Lower lobe of right lung (tissue), 2 donors: ENCODE measurements at regions not wholly inside any gene's neighbourhood (a gene's known extent, or its start where the extent isn't known, plus 50 kb on each side); places are given as distances from the start of the nearest gene placed in this dataset.
"Not testable (repeated sequence)": the region's sequence is repeated elsewhere in the genome, so short reads cannot be mapped to it uniquely, and the experiment has no call there.

Experiments
- ATAC-seq, 2 donors: fragments of 200-7000 bp; cut with Tn5 transposase; one replicate each; pipeline ENCODE4 v1.9.1; 2020 to 2022; ENCODE audit warnings: mild to moderate bottlenecking in 2 of 2, moderate library complexity in 2 of 2
- DNase-seq: peaks from one replicate; pipeline ENCODE4 v3.0.0-alpha.2; 2020
- H3K27ac ChIP-seq: fragments of 200-600 bp; one replicate; pipeline ENCODE4 v1.8.0; 2022
- H3K27me3 ChIP-seq: fragments of 200-600 bp; one replicate; pipeline ENCODE4 v1.8.0; 2022; ENCODE audit warnings: low read depth
- H3K36me3 ChIP-seq: fragments of 200-600 bp; one replicate; pipeline ENCODE4 v1.8.0; 2022; ENCODE audit warnings: mild to moderate bottlenecking
- H3K4me1 ChIP-seq: fragments of 200-600 bp; one replicate; pipeline ENCODE4 v1.8.0; 2022
- H3K4me3 ChIP-seq: fragments of 200-600 bp; one replicate; pipeline ENCODE4 v1.8.0; 2022; ENCODE audit warnings: mild to moderate bottlenecking
- H3K9me3 ChIP-seq: fragments of 200-600 bp; one replicate; pipeline ENCODE4 v1.8.0; 2022
- CTCF ChIP-seq: fragments of 200-600 bp; IDR thresholded peaks from one replicate; pipeline ENCODE4 v1.8.0; 2022; ENCODE audit warnings: antibody characterized with exemption, mild to moderate bottlenecking
- intact Hi-C: fragments of 100-400 bp; cut with DNase I; formaldehyde crosslinking; loops from one replicate; pipeline ENCODE4 v1.11.0; 2022
- donor health status: DM: no; HTN: yes; CAD: no; lungs with severe emphysema.

GRCh38 chr6:102154874-102155273 is 761.4 kb downstream of the GRIK2 start:
- H3K9me3 ChIP-seq, result no peaks in the 10 kb centered on the region
- intact Hi-C loops, result no loop called here
- H3K27me3 ChIP-seq, result no peaks in the 10 kb centered on the region
- no peaks in the 10 kb centered on the region for H3K36me3 ChIP-seq
- H3K4me3 ChIP-seq, result no peak overlapping the region
- ATAC-seq (no peak), DNase-seq (no peak)
- H3K27ac ChIP-seq, result no peak overlapping the region
- TF ChIP-seq CTCF, result no peak
- H3K4me1 ChIP-seq, result no peaks in the 10 kb centered on the region

GRCh38 chr6:102169802-102170201 is 776.3 kb downstream of the GRIK2 start:
- H3K9me3 ChIP-seq, H3K27ac ChIP-seq, ATAC-seq, H3K4me1 ChIP-seq, H3K4me3 ChIP-seq, H3K36me3 ChIP-seq, DNase-seq, intact Hi-C loops, H3K27me3 ChIP-seq: not testable (repeated sequence)

GRCh38 chr6:102187186-102187585 is 793.7 kb downstream of the GRIK2 start:
- no peak overlapping the region for H3K4me3 ChIP-seq
- intact Hi-C loops, result no loop called here
- no peak for ATAC-seq
- H3K27me3 ChIP-seq, result no peaks in the 10 kb centered on the region
- no peak for DNase-seq
- no peaks in the 10 kb centered on the region for H3K9me3 ChIP-seq
- no peak for TF ChIP-seq CTCF
- no peaks in the 10 kb centered on the region for H3K36me3 ChIP-seq
- no peak overlapping the region for H3K27ac ChIP-seq
- H3K4me1 ChIP-seq, result no peaks in the 10 kb centered on the region

GRCh38 chr6:102195311-102195710 is 801.8 kb downstream of the GRIK2 start:
- DNase-seq, result no peak
- peaks cover 33% of the 10 kb centered on the region for H3K9me3 ChIP-seq
- H3K27ac ChIP-seq, result no peak overlapping the region
- no peak for TF ChIP-seq CTCF
- H3K36me3 ChIP-seq, result no peaks in the 10 kb centered on the region
- intact Hi-C loops, result no loop called here
- H3K4me3 ChIP-seq, result no peak overlapping the region
- H3K4me1 ChIP-seq, result no peaks in the 10 kb centered on the region
- no peak for ATAC-seq
- H3K27me3 ChIP-seq, result no peaks in the 10 kb centered on the region

GRCh38 chr6:102197211-102197610 is 803.7 kb downstream of the GRIK2 start:
- no peaks in the 10 kb centered on the region for H3K27me3 ChIP-seq
- DNase-seq, result no peak
- no peak for TF ChIP-seq CTCF
- intact Hi-C loops, result no loop called here
- no peak for ATAC-seq
- H3K4me3 ChIP-seq, result no peak overlapping the region
- peaks cover 33% of the 10 kb centered on the region for H3K9me3 ChIP-seq
- no peaks in the 10 kb centered on the region for H3K4me1 ChIP-seq
- no peaks in the 10 kb centered on the region for H3K36me3 ChIP-seq
- no peak overlapping the region for H3K27ac ChIP-seq

- no peak for TF ChIP-seq CTCF
- ATAC-seq (no peak), DNase-seq (no peak)
- Histone ChIP-seq H3K27ac (no peak overlapping the region), H3K4me1 (no peaks in the 10 kb centered on the region), H3K4me3 (no peak overlapping the region), H3K9me3 (no peaks in the 10 kb centered on the region), H3K27me3 (no peaks in the 10 kb centered on the region), H3K36me3 (no peaks in the 10 kb centered on the region)
- intact Hi-C loops, result no loop called here
Measured at GRCh38 chr6:102204351-102204750, 810.8 kb downstream of the GRIK2 start.
